HG02981 (cell line): ENCODE measurements at regions not wholly inside any gene's neighbourhood (a gene's known extent, or its start where the extent isn't known, plus 50 kb on each side); places are given as distances from the start of the nearest gene placed in this dataset.
"Not testable (repeated sequence)": the region's sequence is repeated elsewhere in the genome, so short reads cannot be mapped to it uniquely, and the experiment has no call there.

Source experiments
- ATAC-seq: cut with Tn5 transposase; IDR thresholded peaks from one replicate; pipeline ENCODE4 v1.9.1; 2021; ENCODE audit warnings: mild to moderate bottlenecking, moderate library complexity; ENCODE audit not compliant: unreplicated experiment

DNA sequence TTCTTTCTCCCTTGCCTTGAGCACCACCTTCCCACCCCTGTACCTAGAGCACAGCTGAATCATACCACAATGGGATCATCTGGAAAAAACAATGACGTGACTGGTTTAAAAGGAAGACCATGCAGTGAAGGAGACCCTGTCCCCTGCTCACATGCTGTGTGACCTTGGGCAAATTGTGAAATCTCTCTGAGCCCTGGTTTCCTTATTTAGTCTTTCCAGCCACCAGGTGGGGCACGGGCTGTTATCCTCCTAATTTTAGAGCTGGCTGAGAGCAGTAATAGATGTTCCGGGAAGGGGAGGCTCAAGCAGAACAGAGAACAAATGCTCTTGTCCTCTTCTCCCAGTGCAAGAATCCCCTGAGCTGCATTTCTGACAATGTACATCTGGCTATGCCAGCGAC lies 198.3 kb downstream of the RPS24 start:
- no peak for ATAC-seq

DNA sequence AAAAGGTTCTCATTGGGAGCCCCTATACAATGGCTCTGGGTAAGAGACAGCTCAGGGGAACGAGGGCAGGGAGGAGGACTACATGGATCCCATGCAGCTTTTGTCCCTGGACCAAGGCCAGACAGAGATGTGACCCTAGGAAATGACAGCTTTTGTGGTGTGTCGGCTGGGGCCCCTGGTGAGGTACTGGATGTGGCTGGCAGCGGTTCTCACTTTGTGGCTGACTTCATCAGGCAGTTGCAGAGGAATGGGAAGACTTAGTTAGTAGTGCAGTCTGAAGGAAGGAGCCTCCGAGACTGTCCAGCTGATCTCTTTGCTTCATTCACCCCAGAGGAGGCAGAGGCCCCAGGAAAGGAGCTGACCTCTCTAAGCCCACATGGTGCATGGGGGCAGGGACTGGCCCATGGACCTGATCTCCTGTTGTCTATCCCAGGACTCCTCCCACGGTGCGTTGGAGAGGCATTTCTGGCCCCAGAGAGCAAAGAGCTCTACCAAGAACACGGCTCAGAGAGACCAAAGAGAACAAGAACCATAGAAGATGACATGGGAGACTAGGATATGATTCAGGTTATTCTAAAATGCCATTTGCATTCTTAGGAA lies 202.9 kb downstream of the RPS24 start:
- ATAC-seq: no peak

DNA sequence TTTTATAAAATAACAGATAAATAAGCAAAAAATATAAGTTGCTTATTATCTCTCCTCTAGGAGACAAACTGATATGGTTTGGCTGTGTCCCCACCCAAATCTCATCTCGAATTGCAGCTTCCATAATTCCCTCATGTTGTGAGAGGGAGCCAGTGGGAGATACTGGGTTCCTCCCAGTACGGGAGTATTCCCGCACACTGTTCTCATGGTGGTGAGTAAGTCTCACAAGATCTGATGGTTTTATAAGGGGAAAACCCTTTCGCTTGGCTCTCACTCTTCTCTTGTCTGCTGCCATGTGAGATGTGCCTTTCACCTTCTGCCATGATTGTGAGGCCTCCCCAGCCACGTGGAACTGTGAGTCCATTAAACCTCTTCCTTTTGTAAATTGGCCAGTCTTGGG lies 204.3 kb downstream of the RPS24 start:
- not testable (repeated sequence) for ATAC-seq

DNA sequence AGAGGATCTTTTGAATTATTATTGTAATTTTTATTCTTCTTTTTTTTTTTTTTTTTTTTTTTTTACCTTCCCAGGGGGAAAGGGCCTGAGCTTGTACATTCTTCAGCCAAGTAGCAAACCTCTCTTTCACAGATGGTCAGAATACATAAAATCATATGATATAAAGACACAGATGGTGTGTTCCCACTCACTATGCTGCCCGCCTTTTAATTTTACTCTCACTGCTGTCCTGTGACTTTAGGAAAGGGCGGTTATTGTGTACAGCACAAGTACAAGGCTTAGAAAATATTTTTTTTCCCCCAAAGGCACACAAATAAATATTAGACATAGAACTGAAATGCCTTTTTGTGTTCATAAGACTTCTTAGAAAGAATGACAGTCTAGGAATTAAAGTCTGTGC lies 213.6 kb downstream of the RPS24 start:
- no peak for ATAC-seq

DNA sequence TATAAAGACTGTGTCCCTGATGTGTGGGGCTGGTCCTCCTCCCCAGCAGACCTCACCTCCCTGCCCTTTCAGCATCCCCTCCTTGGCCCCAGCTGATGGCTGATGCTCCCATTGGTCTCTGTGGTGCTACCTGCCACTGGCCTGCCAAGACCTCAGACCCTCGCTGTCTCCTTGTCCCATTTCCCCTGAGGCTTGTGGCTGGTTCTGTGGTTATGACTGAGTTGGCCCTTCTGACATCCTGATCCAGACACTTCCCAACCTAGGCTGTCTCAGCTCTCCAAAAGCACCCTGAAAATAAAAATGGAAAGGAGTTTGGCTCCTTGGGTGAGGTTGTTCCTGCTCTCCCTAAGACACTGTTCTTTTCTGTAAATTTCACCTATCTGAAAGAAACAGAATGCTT lies 214.2 kb downstream of the RPS24 start:
- no peak for ATAC-seq

DNA sequence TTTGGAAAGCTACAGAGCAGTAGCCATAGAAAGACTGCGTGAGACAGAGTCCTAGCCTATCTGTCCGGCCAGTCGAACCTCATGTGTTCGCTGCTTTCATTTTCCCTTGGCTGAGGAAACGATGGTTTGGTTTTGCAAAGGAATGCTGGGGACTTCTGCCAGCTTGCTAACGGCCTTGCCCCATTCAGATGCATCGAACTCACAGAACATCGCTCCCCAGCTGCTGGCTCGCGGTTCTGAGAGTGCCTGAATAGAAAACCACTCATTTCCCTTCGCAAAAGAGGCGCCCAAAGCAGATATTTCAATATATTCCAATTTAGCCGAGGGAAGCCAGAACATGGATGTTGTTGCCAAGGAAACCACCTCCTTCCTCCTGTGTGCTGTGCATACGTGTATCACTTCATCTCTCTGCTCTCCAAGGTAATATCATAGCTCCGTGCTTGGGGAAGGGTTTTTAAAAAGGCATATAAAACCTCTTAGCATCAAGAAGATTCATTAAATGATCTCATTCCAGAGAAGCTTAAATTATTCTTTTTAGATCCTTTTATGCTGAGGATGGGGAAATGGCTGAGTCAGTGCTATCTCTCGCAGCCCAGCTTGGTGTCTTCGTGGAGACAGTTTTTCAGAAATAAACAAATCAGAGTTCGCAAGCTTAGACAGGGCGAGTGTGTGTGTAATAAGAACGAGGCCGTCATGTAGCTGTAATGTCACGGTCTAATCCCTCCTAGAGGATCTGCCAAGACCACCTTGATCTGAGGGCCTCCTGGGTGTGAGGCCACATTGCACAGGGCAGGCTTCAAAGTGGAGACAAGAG lies 215.2 kb downstream of the RPS24 start:
- ATAC-seq: no peak

DNA sequence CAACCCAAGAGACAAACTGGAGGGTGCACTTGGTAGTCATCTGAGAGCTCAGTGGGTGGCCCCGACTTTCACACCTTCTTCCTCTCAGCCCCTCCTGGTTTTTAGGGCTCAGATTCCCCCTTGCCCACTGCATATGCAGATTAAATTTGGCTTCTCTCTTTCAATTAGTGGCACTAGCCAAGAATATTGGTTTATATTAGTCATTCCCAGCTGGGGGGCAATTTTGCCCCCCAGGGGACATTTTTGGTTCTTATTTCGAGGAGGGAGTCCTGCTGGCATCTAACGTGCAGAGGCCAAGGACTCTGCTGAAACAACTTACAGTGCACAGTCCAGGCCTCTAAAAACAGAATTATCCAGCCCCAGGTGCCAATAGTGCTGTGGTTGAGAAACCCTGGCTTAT lies 216.0 kb downstream of the RPS24 start:
- ATAC-seq: no peak

DNA sequence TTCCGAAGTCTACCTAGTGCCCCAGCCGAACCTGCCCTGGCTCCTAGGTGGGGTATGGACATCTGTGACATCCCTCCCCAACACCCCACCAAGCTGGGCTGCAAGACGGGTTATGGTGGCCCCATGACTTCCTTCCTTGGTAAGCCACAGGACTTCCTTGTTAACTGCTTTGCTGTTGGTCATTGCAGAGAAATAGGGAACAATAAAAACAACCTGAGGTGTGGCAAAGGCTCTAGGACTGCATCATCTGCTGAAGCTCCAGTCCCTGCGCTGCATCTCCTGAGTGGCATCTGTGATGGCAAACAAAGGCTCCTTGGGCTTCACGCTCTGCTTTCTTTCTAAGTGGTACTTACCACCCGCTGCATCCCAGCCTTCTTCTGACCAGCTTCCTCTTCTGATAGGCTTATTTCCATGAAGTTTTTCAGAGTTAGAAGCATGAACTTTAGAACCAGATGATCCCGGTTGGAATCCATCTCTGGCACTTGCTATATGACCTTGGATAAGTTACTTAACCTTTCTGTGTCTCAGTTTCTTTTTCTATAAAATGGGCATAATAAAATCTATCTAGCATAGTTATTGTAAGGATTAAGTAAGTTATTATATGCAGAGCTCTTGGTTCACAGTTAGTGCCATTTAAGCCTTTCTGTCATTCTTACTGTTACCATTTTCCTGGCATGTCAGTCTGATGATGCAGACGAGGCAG lies 216.8 kb downstream of the RPS24 start:
- no peak for ATAC-seq

DNA sequence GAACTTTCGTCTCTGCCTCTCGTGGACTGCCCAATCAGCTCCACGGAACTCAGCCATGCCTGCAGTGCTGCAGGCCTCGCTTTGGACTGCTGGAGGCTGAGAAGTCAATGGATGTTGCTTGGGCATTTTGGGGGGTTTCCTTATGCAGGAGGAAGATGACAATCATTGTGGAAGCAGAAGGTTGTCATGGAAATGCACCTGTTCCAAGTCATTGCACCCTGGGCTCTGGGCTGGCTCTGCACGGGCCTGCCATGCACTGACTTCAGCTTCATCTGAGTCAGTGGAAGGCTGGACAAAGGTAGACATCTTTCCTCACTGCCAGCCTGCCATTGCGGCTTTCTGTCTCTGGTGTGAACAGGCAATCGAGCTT lies 217.3 kb downstream of the RPS24 start:
- ATAC-seq: no peak

DNA sequence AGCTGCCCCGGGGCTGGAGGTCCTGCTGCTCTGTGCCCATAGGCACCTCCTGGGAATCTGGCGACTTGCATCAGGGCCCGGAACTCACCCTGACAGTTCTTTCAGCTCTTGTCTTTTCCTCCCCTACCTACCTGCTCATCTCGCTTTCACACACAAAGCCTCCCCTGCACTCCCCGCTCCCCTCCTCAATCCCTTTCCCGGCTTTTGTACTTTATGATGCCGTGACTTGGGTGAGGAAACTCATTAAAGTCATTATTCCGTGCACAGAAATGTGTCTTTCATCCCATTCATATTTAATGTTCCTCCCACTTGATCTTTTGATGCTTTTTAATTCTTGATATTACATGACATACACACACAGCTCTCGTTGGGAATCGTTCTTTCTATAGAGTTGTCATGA lies 218.6 kb downstream of the RPS24 start:
- no peak for ATAC-seq

DNA sequence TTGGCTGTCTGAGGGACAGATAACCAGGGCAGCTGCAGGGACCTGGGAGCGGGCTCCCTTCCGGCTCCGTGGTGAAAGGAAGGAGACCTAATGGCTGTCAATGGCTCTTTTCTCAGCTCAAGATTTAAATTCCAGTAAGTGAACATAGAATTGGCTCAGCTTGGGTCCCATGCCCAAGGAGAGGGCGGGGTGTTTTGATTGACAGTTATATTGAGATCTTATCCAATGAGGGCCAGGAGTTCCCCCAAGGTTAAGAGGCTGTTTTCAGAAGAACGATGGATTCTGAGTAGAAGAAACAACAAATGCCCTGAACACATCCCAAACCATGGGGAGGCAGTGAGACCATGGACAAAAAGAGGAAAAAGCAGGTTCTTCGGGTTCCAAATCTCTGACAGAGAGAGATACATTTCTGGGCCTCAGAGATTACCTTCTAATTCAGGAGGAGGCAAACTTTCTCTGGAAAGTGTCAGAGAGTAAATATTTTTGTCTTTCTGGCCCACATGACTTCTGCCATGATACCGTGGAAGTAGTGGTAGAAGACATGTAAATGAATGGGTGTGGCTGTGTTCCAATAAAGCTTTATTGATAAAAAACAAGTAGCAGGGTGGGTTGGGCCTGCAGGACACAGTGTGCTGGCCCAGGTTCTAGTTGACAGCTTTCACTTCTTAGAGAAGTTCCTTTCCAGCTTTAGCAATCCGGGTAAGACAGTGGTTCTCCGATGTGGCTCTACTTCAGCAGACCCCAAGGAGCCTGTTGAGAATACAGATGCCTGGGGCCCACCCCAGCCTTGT lies 219.6 kb downstream of the RPS24 start:
- no peak for ATAC-seq

DNA sequence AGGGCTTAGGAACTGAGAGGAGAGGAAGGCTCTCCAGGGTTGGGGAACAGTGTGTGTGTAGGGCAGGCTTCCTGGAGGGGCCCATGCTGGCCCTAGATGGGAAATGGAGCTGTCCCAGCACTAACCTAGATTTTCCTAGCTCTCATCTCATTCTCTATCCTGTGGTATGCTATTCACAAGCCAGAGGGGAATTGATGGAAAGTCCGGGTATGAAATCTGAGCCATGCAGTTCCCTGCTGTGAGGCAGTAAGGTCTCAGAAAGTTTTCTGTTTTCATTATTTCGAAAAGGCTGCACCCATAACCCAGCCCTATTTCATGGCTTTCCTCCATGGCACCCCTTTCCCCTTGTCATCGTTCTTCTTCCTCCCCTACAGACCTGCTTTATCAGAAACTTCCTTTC lies 220.3 kb downstream of the RPS24 start:
- ATAC-seq: no peak

DNA sequence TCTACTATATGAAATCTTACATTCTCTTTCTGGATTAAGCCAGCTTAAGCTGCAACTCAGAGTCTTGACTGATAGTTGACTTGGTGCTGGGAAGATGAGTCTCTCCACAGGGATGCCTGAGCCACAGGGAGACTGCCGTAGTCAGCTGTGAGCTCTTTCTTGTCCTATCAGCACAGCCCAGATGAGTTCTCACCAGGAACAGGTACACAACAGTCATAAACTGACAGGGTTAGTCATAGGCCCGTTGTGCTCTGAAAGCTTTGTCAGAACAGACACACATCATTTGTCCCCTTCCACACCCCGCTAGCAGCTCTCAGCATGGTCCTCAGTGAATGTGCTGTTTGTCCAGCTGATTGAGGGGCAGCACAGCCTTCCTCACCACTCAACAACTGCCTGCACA lies 221.6 kb downstream of the RPS24 start:
- no peak for ATAC-seq

DNA sequence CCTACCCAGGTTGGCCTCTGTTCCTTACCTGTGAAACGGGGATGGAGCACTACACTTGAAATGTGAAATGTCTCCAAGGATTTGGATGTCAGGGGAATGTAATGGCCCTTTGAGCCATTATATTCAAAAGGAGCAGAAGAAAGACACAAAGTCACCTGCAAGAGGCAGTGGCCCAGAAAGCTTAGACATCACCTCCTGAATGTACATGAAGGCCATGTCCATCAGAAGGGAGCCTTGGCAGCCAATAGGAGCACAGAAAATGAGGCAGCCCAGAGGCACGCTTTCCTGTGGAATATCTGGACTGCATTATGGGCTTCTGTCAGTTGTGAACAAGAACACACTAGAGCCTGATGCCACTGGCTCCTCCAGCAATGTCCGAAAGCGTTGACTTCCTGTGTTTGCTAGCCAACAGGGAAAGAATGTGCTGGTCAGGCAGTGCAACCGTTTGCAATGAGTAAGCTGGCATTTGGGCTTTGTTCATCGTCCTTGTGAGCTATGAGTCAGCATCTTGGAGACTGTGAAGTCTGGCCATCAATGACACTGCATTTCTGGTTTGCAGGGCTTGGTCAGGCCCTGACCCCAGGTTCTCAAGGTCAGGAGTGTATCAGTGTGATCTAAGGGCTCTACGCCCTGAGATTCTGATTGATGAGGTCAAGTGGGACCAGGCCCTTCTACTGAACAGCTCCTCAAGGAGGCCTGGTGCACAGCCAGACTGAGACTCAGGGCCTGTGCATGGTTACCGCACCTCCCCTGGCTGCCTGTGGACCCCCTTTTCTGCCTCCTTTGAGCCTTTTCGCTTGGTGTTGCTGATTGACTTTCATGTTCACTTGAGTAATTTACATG lies 222.4 kb downstream of the RPS24 start:
- no peak for ATAC-seq

DNA sequence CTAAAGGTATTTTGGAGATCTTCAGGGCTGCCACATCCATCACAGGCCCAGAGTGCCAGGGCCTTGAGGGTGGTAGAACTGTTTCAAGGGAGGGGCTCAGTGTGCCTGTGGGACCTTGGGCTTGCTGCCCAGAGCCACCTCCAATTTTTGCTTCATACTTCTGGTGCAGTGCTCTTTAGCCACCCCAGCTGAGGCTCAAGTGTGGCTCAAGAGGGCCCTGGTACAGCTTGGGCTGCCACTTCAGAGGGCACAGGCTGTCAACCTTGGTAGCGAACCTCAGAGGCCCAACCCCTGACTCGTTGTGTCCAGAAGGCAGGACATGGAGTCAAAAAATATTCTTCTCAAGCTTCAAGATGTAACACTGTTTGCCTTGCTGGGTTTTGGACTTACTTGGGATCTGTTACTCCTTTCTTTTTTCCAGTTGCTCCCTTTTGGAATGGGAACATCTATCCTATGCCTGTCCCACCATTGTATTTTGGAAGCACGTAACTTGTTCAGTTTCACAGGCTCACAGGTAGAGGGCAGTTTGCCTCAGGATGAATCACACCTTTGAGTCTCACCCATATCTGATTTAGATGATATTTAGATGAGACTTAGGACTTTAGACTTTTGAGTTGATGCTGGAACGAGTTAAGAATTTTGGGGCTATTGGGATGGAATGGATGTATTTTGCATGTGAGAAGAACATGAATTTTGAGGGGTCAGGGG lies 224.8 kb downstream of the RPS24 start:
- ATAC-seq: no peak

DNA sequence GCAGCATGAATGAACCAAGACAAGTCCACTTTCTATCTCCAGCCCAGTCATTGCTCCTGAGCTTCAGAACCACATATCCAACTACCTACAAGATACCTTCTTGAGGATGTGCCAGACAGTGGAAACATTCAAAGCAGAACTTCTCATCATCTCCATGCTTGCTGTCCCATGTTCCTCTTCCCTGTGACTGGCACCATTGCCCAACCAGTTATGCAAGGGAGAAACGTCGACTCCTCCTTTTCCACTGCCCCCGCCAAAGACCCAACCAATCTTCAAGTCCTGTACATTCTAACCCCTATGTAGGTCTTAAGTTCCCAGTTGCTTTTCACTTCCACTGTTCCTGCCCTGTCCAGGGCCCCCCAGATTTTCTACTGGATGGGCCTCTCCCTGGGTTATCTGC lies 225.7 kb downstream of the RPS24 start:
- ATAC-seq: no peak

DNA sequence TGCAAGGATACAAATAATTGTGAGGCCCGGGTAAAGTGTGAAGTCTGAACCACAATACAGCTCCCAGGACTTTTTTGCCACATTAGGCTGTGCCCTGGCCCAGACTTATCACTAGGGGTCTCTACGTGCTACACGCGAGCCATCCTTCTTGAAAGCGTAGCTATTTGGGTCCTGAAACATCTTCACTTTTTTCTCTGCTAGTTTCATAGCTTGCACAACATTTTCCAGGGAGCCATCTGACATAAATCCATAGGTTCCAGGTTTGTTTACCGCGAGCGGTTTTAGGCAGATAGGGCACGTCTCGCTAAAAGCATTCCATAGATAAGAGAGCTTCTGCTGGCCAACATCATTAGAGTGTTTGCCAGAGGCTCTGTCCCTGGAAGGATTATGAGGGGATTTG lies 226.5 kb downstream of the RPS24 start:
- ATAC-seq: no peak

DNA sequence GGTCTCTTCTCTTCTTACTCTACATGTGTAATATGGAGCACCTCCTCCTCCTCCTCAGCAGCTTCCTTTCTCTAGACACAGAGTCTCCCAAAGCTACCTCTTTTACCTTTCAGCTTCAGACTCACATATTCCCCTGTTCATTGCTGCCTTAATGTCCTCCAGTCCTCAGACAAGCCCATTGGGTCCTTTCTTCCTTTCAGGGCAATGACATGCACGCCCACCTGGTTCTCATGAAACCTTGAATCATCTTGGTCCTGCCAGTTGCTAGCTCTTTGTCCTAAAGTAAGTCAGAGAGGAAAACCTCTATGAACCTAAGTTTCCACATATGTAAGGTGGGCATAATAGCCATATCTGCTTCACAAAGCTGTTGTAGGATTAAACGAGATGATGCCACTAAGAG lies 227.0 kb downstream of the RPS24 start:
- ATAC-seq: no peak

DNA sequence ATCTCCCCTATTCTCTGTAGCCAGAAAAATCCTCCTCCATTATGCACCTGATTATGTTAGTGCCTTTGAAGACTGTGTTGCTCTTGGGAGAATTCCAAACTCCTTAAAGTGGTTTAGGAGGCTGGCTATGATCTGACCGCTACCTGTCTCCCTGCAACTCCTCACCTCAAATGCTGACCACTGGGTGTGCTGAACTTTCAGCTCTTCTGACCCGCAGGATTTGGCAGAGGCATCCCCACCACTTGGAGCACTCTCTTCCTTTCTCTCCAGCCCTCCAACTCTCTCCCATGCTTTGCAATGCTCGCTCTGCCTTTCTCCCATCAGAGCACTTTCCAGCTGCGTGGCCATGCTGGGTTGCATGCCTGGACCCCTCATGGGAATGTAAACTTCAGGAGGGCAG lies 227.6 kb downstream of the RPS24 start:
- ATAC-seq: no peak

DNA sequence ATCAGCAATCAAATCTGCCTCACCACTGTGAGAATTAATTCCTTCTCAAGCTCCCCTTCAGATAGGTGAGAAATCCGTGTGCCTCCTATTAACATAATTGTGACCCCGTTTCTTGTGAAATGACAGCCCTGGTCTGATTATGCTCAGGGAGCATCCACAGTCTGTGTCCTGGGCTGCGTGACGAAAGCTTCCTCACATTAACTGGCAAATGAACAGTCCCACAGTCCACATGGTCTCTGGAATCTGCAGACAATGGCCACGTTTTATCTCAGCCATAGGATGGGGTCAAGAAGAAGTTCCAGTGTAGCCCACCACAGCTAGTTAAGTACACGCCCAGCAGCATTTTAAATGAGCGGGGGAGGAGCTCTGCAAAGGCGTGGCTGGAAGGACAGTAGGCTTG lies 229.2 kb downstream of the RPS24 start:
- ATAC-seq: no peak
